SJCRH30 (cell line): ENCODE measurements at regions not wholly inside any gene's neighbourhood (a gene's known extent, or its start where the extent isn't known, plus 50 kb on each side); places are given as distances from the start of the nearest gene placed in this dataset.
"Not testable (repeated sequence)": the region's sequence is repeated elsewhere in the genome, so short reads cannot be mapped to it uniquely, and the experiment has no call there.

Experiments used
- DNase-seq, 2 experiments: peaks; one replicate each; pipeline ENCODE4 v3.0.0-alpha.2; 2015 to 2020
- H3K27ac ChIP-seq: fragments of 250-450 bp; sonication (Bioruptor Pico); 2 replicates; pipeline ENCODE4 v1.5.1; 2020; ENCODE audit warnings: mild to moderate bottlenecking, moderate library complexity
- H3K27me3 ChIP-seq: fragments of 250-450 bp; sonication (Bioruptor Pico); 2 replicates; pipeline ENCODE4 v1.5.1; 2020; ENCODE audit warnings: mild to moderate bottlenecking, moderate library complexity
- H3K36me3 ChIP-seq: fragments of 250-450 bp; sonication (Bioruptor Pico); 2 replicates; pipeline ENCODE4 v1.5.1; 2020; ENCODE audit warnings: mild to moderate bottlenecking, moderate library complexity
- H3K4me1 ChIP-seq: fragments of 250-450 bp; sonication (Bioruptor Pico); 2 replicates; pipeline ENCODE4 v1.5.1; 2020; ENCODE audit warnings: mild to moderate bottlenecking, moderate library complexity
- H3K4me3 ChIP-seq: fragments of 250-450 bp; sonication (Bioruptor Pico); 2 replicates; pipeline ENCODE4 v1.5.1; 2020; ENCODE audit warnings: mild to moderate bottlenecking, moderate library complexity
- H3K9me3 ChIP-seq: fragments of 250-450 bp; sonication (Bioruptor Pico); replicated peaks from 2 replicates; pipeline ENCODE4 v1.5.1; 2020; ENCODE audit warnings: mild to moderate bottlenecking, moderate library complexity

DNA sequence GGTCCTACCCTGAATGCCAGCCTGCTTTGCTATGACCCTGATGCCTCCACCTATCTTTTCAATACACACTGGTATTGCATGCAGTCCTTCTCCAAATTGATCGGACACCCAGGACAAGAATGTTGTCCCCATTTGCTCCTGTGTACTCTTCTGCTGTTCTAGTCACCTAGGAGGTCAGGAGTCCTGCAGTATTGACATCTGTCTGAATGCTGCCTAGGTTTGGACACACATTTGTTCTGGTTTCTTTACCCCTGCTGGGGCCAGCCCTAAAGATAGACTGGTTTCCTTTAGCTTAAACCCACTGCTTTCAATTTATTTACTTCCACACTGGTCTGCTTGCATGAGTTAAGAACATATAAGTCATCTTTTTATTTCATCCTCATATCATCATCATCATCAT is 167.0 kb upstream of the CCN2 start:
- no peak for DNase-seq
- H3K36me3 ChIP-seq, result no peaks in the 10 kb centered on the region
- no peak overlapping the region for H3K27ac ChIP-seq
- H3K4me3 ChIP-seq, result no peak overlapping the region
- no peaks in the 10 kb centered on the region for H3K27me3 ChIP-seq
- no peaks in the 10 kb centered on the region; the same call in 1 of the 2 replicates for H3K9me3 ChIP-seq
- peaks cover 12% of the 10 kb centered on the region for H3K4me1 ChIP-seq

DNA sequence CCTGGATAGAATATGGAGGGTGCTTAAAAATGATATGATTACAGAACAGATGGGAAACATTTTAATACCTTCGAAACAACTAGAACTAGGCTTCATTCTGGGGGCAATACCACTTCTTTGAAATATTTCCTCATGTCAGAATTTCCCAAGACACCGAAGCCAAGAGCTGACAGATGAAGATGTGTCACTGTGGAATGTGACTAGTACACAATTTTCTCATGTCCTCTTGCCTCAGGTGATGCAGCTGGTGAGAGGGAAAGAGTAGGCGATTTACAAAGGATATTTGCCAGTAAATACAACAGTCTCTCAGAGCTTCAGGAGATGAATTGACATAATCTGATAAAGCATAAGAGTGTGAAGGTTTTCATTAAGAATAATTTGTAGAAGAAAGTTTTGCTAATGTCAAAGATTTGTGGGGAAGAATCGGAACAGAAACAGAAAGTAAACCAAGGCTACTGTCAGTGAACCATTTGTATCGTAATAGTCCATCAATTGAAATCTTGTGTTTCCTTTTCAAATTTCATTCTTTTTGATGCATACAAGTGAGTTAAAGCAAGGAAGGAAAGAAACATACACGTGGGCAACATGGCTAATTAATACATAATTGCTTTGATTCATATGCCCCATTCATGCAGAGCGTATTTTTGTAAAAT is 164.7 kb upstream of the CCN2 start:
- Histone ChIP-seq H3K4me1 (no peaks in the 10 kb centered on the region), H3K27ac (no peak overlapping the region), H3K9me3 (no peaks in the 10 kb centered on the region; the same call in 1 of the 2 replicates), H3K4me3 (no peak overlapping the region), H3K36me3 (no peaks in the 10 kb centered on the region), H3K27me3 (no peaks in the 10 kb centered on the region)
- DNase-seq, result no peak

DNA sequence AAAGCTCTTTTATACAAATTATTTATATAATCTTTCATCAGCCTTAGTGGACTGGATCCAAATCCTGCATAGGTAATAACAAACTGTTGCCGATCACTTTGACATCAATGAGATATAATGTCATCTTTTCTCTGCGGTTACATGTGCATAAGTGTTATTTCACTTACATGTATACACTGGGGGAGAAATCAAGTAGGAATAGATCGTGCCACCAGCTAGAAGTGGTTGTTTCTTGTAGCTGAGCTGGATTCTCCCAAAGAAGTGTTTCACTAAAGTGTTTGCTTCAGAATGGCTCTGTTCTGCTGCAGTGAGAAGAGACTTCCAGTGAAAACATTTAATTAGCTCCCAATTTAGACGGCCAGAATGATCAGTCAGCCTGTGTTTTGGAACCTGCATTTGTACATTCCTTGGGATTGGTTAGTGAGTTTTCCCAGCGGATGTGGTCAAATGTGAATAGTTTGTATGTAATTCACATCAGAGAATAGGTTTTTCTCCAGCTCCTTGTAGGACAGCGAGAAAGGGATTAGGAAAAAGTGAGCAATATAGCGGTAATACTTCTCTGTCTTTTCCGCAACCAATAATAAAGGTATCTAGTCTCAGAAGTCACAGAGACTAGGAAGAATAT is 163.1 kb upstream of the CCN2 start:
- no peak overlapping the region for H3K4me3 ChIP-seq
- no peaks in the 10 kb centered on the region for H3K36me3 ChIP-seq
- no peaks in the 10 kb centered on the region for H3K4me1 ChIP-seq
- no peak overlapping the region for H3K27ac ChIP-seq
- DNase-seq, result no peak
- H3K9me3 ChIP-seq, result peaks cover 3% of the 10 kb centered on the region
- no peaks in the 10 kb centered on the region for H3K27me3 ChIP-seq

DNA sequence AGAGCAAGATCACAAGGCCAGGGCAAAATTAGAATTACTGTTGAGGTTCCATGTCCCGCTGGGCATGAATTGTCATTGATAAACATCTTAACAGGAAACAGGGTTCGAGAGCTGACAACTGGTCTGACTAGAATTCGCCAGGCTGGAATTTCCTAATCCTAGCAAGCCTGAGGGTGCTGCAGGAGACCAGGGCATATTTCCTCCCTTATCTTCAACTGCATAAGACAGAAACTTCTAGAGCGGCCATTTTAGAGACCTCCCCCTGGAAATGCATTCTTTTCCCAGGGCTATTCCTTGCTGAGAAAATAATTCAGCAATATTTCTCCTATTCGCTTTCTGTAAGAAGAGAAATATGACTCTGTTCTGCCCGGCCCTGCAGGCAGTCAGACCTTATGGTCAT is 158.6 kb upstream of the CCN2 start:
- not testable (repeated sequence) for H3K4me3 ChIP-seq, H3K4me1 ChIP-seq, H3K27ac ChIP-seq, H3K9me3 ChIP-seq, H3K27me3 ChIP-seq, H3K36me3 ChIP-seq
- peak in 1 of 2 experiments; percentile 20 for DNase-seq

DNA sequence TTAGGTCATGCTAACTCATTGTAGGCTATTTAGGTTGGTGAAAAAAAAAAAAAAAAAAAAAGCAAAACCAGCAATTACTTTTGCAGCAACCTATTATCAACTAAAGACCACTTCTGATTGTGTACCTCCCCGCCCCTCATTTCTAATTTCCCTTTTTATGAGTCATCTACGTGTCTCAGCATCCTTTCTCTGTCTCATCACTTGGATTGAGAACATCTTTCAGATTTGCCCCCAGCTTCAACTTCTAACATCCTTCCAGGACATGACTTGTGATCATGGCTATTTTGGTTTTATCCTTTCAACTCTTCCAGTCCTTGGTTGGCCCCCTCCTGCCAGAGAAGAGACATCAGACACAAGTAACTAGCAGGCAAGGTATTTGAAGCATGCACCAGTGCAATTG is 156.7 kb upstream of the CCN2 start:
- H3K36me3 ChIP-seq, result no peaks in the 10 kb centered on the region
- no peak for DNase-seq

DNA sequence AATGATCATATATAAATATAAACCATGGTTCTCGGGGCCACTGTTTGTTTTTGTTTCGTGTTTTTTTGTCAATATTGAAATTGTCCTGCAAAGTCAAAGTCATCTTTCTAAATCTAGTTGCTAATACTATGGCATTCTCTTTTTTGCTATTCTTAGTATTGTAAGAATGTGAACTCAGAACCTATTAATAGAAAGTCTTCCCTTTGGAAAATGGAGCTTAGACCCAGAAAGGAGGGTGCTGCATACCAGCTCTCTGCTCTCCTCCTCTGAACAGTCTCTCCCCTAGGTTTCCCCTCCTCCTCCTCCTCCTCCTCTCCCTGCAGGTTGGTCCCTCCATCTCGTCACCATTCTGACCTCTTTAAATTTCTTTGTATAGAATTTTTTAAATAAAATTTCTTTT is 150.4 kb upstream of the CCN2 start:
- no peak for DNase-seq
- H3K27me3 ChIP-seq, result no peaks in the 10 kb centered on the region
- H3K9me3 ChIP-seq, result no peaks in the 10 kb centered on the region
- no peaks in the 10 kb centered on the region for H3K36me3 ChIP-seq
- no peak overlapping the region for H3K27ac ChIP-seq
- no peaks in the 10 kb centered on the region for H3K4me1 ChIP-seq
- no peak overlapping the region for H3K4me3 ChIP-seq

More for the DNA sequence above, 156.7 kb upstream of the CCN2 start:
- Histone ChIP-seq H3K4me3 (no peak overlapping the region), H3K27ac (no peak overlapping the region), H3K4me1 (no peaks in the 10 kb centered on the region), H3K27me3 (no peaks in the 10 kb centered on the region), H3K9me3 (peaks cover 8% of the 10 kb centered on the region)

DNA sequence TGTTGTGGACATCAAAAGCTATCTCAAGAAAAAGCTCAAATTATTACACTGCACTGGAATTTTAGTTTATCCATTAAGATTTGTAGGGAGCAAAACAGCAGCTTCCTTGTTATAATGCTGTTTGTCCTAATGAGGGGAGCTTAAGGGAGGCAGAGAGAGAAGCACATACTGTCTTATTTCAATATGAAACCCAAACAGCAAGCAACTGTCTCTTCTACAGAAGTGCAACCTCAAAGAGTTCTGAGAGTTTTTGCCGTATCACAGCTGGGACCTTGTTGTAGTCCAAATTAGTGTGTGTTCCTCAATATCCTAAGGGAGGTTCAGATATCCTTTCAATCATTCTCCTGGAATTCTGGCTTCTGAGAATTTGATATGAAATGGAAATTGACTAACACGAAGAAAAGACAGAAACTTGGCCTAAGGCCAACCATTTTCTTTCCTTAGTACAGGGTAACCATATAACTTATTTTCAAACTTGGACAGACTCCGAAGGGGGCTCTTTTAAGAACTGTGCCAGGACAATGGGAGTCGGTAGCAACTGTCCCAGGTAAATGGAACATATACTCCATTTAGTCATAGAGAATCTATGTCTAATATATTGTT is 149.3 kb upstream of the CCN2 start:
- Histone ChIP-seq H3K4me1 (no peaks in the 10 kb centered on the region), H3K4me3 (no peak overlapping the region), H3K27ac (no peak overlapping the region), H3K9me3 (no peaks in the 10 kb centered on the region), H3K36me3 (no peaks in the 10 kb centered on the region), H3K27me3 (no peaks in the 10 kb centered on the region)
- DNase-seq, result no peak

DNA sequence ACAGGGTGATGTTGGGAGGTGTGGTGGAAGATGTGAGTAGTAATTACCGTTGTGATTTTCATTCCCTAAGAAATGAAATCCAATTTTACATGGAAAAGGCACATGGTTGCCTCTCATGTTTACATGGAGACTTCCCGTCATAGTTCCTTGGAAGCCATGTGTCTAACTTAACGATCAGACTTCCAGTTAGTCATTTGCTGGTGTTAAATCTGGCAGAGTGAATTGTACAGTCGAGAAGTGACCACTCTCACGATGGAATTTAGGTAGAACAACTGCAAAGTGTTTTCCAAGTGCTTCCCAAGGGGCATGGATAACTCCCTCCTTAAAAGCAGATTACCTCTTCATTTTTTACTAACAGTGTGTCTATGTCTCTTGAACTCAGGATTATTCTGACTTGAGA is 145.8 kb upstream of the CCN2 start:
- Histone ChIP-seq H3K36me3 (no peaks in the 10 kb centered on the region), H3K27me3 (no peaks in the 10 kb centered on the region), H3K9me3 (no peaks in the 10 kb centered on the region), H3K4me1 (no peaks in the 10 kb centered on the region), H3K4me3 (no peak overlapping the region), H3K27ac (no peak overlapping the region)
- no peak for DNase-seq

DNA sequence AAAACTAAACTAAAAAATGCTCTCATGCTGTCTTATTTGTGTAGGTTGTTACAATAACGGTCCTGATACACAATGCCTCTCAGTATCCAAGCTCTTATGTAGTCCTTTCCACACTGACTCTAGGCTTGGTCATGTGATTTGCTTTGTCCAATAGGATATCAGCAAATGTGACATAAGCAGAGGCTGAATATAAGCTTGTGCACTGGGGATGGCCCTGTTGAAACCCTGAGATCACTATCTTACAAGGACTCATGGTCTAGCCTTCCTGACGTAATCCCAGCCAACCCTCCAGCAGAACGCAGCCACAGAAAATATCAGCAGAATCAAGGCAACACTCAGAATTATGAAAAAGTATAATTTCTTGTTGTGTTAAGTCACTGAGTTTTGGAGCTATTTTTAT is 145.1 kb upstream of the CCN2 start:
- H3K27ac ChIP-seq, result no peak overlapping the region
- peak in 1 of 2 experiments; percentile 33 for DNase-seq
- H3K4me1 ChIP-seq, result no peaks in the 10 kb centered on the region
- H3K27me3 ChIP-seq, result no peaks in the 10 kb centered on the region
- H3K9me3 ChIP-seq, result peaks cover 3% of the 10 kb centered on the region; the same call in 1 of the 2 replicates
- H3K36me3 ChIP-seq, result no peaks in the 10 kb centered on the region
- no peak overlapping the region for H3K4me3 ChIP-seq

DNA sequence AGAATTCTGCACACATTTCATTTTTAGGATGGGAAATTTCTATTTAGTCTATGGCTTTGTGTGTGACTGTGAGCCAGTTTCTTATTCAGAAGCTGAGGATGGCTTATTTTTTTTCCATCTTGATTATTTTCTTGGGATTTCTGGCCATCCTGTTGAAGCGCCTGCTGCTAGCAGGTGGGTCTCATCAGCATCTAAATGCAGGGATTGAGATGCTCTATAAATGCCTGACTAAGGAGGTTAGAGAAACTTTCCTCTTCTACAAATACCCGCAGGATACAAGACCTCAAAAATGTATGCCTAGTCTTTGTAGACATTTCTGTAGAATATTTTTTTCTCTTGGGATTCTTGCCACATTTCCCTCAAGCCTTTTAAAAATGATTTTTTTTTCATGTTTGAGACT is 138.0 kb upstream of the CCN2 start:
- Histone ChIP-seq H3K4me3 (no peak overlapping the region), H3K4me1 (peaks cover 9% of the 10 kb centered on the region; the same call in 1 of the 2 replicates), H3K9me3 (peaks cover 4% of the 10 kb centered on the region; the same call in 1 of the 2 replicates), H3K36me3 (no peaks in the 10 kb centered on the region), H3K27ac (no peak overlapping the region), H3K27me3 (no peaks in the 10 kb centered on the region)
- no peak for DNase-seq

DNA sequence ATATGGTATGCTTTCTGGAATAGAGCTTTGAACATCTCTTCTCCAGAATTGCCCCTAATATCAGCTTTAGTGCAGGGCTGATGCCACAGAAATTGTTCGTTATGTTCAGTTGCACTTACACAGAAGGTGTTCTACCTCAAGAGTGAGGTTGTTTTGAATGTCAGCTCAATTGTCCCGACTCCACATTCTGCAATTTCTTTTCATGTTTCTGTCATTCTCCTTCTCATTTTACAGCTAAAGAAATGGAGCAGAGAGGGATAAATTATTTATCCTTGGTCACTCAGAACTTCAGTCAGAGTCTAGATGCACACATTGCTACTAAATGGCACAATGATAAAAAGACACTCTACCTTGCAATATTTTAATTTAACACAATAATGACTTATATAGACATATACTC is 137.0 kb upstream of the CCN2 start:
- no peaks in the 10 kb centered on the region for H3K27me3 ChIP-seq
- no peak for DNase-seq
- no peak overlapping the region for H3K27ac ChIP-seq
- peaks cover 9% of the 10 kb centered on the region; the same call in 1 of the 2 replicates for H3K4me1 ChIP-seq
- no peak overlapping the region for H3K4me3 ChIP-seq
- no peaks in the 10 kb centered on the region for H3K36me3 ChIP-seq
- H3K9me3 ChIP-seq, result peaks cover 4% of the 10 kb centered on the region; the same call in 1 of the 2 replicates

DNA sequence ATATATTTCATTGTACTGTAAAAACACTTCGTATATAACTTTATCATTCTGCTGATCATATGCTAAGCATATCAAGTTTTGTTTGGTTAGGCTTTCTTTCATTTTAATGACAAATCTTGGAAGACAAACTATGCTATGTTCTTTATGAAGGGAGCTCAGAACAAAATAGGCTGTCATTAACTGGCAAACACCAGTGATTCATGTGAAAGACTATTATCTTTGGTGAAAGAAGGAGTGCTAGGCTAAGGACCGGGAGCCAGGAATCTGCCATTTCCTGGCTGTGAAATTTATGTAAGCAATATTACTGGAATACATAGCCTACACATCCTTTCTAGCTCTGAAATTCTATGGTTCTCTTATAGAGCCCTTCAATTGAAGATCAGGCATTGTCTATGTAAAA is 136.2 kb upstream of the CCN2 start:
- peaks cover 9% of the 10 kb centered on the region; the same call in 1 of the 2 replicates for H3K4me1 ChIP-seq
- no peak overlapping the region for H3K27ac ChIP-seq
- peaks cover 4% of the 10 kb centered on the region; the same call in 1 of the 2 replicates for H3K9me3 ChIP-seq
- H3K36me3 ChIP-seq, result no peaks in the 10 kb centered on the region
- no peaks in the 10 kb centered on the region for H3K27me3 ChIP-seq
- DNase-seq, result no peak
- no peak overlapping the region for H3K4me3 ChIP-seq

DNA sequence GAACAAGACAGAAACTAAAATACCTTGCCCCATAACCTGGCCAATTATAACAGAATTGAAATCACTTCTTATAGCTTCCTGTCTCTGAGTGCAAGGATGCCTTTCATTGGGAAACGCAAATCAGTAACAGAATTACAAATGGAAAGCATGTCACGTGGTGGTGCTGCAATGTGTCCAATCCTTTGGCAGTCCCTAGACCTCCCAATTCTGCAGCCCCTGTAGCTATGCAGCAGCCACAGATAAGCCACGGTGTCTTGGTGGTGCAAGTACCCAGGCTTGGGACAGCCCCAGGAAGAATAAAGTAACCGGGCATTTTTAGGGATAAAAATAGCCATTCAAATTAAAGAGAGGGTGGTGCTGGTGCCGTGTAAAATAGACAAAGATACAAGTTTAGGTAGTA is 134.6 kb upstream of the CCN2 start:
- no peaks in the 10 kb centered on the region for H3K27me3 ChIP-seq
- peaks cover 9% of the 10 kb centered on the region; the same call in 1 of the 2 replicates for H3K4me1 ChIP-seq
- no peak overlapping the region for H3K27ac ChIP-seq
- no peaks in the 10 kb centered on the region for H3K9me3 ChIP-seq
- H3K36me3 ChIP-seq, result no peaks in the 10 kb centered on the region
- H3K4me3 ChIP-seq, result no peak overlapping the region
- no peak for DNase-seq

DNA sequence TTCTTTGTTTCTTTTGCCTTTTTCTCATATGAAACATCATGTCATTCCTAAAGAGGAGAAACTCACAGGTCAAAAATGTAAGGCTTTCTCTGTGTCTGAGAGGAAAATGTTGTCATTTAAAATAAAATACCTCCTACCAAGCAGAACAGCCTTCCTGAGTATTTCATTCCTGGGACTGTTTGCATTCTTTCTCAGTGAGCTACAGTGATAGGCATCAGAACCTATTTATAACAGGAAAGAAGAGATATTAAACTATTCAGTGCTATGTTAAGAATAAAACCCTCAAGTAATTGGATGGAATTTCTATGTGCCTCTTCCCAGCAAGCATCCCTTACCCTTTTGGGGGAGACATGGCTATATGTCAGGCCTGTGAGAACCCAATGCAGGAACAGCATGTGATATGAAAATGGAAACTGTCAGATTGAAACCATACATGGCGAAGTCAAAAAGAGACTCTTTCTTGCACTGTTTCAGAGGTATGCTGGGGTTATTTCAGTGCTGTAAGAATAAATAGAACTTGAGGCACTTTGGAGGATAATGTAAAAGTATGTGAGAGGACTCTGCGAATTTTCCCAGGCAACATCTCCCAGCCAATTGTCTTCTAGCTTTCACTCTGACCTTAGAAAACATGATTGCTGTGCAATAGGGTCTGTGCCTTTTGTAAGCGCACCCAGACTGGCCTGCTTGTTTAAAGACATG is 133.8 kb upstream of the CCN2 start:
- peak overlapping the region; percentile 22; the same call in 1 of the 2 replicates for H3K27ac ChIP-seq
- no peaks in the 10 kb centered on the region for H3K36me3 ChIP-seq
- H3K4me3 ChIP-seq, result no peak overlapping the region
- no peak for DNase-seq
- peaks cover 9% of the 10 kb centered on the region; the same call in 1 of the 2 replicates for H3K4me1 ChIP-seq
- H3K27me3 ChIP-seq, result no peaks in the 10 kb centered on the region
- no peaks in the 10 kb centered on the region for H3K9me3 ChIP-seq

DNA sequence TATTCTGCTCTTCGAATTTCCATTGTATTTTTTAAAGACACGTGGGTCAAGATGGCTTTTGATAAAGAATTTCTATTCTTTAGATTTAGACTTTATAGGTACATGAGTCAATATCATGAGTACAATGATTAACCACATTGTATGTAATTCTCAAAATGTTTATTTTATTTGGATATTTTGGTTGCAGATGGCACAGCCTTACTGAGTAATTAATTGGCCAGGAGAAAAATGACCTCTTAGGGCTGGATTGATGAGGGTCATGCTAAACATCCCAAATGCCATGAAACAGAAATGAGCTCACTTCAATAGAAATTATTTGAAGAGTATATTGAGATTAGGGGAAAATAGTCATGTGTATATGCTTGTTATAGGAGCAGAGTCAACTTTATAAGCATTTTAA is 131.2 kb upstream of the CCN2 start:
- no peak for DNase-seq
- H3K4me1 ChIP-seq, result peaks cover 9% of the 10 kb centered on the region; the same call in 1 of the 2 replicates
- H3K27me3 ChIP-seq, result no peaks in the 10 kb centered on the region
- H3K36me3 ChIP-seq, result no peaks in the 10 kb centered on the region
- no peaks in the 10 kb centered on the region for H3K9me3 ChIP-seq
- no peak overlapping the region for H3K27ac ChIP-seq
- H3K4me3 ChIP-seq, result no peak overlapping the region
